ENCODE measurements at regions not wholly inside any gene's neighbourhood (a gene's known extent, or its start where the extent isn't known, plus 50 kb on each side); places are given as distances from the start of the nearest gene placed in this dataset.

DNA sequence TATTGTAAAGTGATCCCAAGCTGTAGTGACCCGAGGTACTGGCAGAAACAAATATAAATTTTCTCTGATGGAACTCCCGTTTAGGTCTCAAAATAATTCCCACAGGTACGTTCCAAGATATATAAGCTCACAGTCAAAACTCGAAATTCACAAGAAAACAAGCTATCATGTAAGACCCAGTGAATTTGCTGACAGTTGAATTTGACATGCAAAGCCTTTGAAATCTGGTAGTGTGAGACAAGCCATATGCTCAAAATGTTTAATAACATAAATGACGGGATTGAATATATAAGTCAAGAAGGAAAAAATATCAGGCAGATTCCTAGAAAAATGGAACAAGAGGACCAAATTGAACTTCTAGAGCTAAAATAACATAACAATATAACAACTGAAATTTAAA is 252.8 kb downstream of the TMA16 start:
- H3K9me3 ChIP-seq, result no peaks in the 10 kb centered on the region
- no peak for ATAC-seq (ENCODE audit: insufficient number of reproducible peaks, low FRiP score, low read depth)
- H3K36me3 ChIP-seq, result no peaks in the 10 kb centered on the region
- no peaks in the 10 kb centered on the region for H3K4me1 ChIP-seq (ENCODE audit: control insufficient read depth in 1 of 2, low read depth in 2 of 2)
- no peaks in the 10 kb centered on the region for H3K27me3 ChIP-seq (replicated peaks; ENCODE audit: insufficient read depth)
- TF ChIP-seq, protein P1, sequence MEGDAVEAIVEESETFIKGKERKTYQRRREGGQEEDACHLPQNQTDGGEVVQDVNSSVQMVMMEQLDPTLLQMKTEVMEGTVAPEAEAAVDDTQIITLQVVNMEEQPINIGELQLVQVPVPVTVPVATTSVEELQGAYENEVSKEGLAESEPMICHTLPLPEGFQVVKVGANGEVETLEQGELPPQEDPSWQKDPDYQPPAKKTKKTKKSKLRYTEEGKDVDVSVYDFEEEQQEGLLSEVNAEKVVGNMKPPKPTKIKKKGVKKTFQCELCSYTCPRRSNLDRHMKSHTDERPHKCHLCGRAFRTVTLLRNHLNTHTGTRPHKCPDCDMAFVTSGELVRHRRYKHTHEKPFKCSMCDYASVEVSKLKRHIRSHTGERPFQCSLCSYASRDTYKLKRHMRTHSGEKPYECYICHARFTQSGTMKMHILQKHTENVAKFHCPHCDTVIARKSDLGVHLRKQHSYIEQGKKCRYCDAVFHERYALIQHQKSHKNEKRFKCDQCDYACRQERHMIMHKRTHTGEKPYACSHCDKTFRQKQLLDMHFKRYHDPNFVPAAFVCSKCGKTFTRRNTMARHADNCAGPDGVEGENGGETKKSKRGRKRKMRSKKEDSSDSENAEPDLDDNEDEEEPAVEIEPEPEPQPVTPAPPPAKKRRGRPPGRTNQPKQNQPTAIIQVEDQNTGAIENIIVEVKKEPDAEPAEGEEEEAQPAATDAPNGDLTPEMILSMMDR (IDR thresholded peaks at IDR 0.05), result no peak
- no peak overlapping the region for H3K4me3 ChIP-seq
- no peak overlapping the region for H3K27ac ChIP-seq
- DNase-seq (ENCODE audit: low spot score), result no peak

DNA sequence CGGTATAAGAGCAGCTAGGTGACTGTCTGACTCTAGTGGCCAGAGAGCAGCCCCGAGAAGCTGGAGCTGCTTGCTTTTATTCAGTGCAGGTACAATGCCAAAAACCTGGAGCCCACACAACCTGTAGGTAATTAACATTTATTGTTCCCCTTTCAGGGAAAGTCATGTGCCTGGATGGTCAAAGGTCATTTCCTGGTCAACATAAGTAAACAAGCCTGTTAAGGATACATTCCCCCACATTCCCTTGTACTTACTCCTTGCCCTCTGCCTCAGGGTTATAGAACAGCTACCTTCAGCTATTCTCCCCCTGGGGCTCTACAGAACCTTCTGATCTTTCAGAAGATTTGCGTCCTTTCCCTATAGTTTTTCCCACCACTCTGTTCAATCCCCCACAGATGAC is 253.4 kb downstream of the TMA16 start:
- no peak for ATAC-seq (ENCODE audit: insufficient number of reproducible peaks, low FRiP score, low read depth)

DNA sequence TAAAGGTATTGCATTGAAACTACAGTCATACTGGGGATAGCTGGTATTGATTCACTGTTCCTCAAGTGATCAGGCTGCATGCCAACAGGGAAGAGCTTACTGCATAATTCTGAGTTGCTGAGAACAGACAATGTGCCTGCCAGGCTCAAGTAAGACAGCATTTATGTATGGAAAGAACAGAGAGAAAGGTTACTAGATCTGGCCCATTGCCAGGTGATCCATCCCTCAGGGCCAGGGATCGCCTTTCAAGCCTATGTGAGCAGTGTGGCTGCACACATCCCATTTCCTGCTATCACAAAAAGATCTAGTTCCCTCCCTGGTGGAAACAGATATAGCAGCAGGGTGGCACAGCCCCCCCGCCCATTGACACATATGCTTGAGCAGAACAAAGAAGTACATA is 254.0 kb downstream of the TMA16 start:
- H3K36me3 ChIP-seq, result no peaks in the 10 kb centered on the region
- no peaks in the 10 kb centered on the region for H3K9me3 ChIP-seq
- H3K4me3 ChIP-seq, result no peak overlapping the region
- no peaks in the 10 kb centered on the region for H3K4me1 ChIP-seq (ENCODE audit: control insufficient read depth in 1 of 2, low read depth in 2 of 2)
- H3K27ac ChIP-seq, result no peak overlapping the region
- ATAC-seq (ENCODE audit: insufficient number of reproducible peaks, low FRiP score, low read depth) (no peak), DNase-seq (ENCODE audit: low spot score) (no peak)
- TF ChIP-seq, protein P1 (IDR thresholded peaks at IDR 0.05), result no peak
- H3K27me3 ChIP-seq (replicated peaks; ENCODE audit: insufficient read depth), result no peaks in the 10 kb centered on the region

More for the DNA sequence above, 253.4 kb downstream of the TMA16 start:
- TF ChIP-seq, protein P1 (IDR thresholded peaks at IDR 0.05), result no peak
- no peaks in the 10 kb centered on the region for H3K36me3 ChIP-seq
- no peak for DNase-seq (ENCODE audit: low spot score)
- H3K4me1 ChIP-seq (ENCODE audit: control insufficient read depth in 1 of 2, low read depth in 2 of 2), result no peaks in the 10 kb centered on the region
- H3K9me3 ChIP-seq, result no peaks in the 10 kb centered on the region
- H3K4me3 ChIP-seq, result no peak overlapping the region
- H3K27ac ChIP-seq, result no peak overlapping the region
- no peaks in the 10 kb centered on the region for H3K27me3 ChIP-seq (replicated peaks; ENCODE audit: insufficient read depth)

DNA sequence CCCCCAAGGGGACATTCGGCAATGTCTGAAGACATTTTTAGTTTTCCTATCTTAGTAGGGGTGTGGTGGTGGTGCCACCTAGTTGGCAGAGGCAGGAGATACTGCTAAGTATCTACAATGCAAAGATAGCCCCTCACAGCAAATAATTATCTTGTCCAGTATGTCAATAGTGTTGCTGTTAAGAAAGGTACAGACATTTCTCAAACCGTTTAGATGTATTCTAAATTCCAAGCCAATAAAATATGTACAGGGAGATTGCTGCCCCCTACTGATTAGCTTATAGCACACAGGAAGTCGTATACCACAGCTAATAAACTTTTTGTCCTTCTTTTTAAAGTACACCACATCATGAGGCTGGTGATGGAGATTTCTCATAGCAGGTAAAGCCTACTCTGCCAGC is 260.5 kb downstream of the TMA16 start:
- ATAC-seq (ENCODE audit: insufficient number of reproducible peaks, low FRiP score, low read depth), result no peak
- no peaks in the 10 kb centered on the region for H3K4me1 ChIP-seq (ENCODE audit: control insufficient read depth in 1 of 2, low read depth in 2 of 2)

DNA sequence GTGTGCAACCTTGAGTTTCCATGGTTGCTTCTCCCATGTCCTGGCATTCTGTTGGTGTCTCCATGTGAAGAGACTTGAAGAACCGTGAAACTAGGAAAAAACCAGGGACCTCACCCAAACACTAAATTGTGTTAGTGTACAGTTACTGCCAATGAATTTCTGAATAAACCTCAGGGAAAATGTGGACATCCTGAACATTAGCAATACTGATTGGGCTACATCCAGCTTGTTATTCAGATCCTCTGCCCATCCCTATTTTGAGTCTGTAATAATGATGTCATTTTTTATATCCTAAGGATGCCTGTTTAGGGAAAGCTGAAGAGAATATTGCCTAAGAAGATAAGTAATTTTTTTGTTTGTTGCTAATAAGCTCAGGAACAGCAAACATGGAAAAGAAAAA is 262.7 kb downstream of the TMA16 start:
- TF ChIP-seq, protein P1 (IDR thresholded peaks at IDR 0.05), result no peak
- no peak overlapping the region for H3K27ac ChIP-seq
- no peaks in the 10 kb centered on the region for H3K27me3 ChIP-seq (replicated peaks; ENCODE audit: insufficient read depth)
- ATAC-seq (ENCODE audit: insufficient number of reproducible peaks, low FRiP score, low read depth), result no peak
- DNase-seq (ENCODE audit: low spot score), result no peak
- H3K9me3 ChIP-seq, result no peaks in the 10 kb centered on the region
- H3K4me1 ChIP-seq (ENCODE audit: control insufficient read depth in 1 of 2, low read depth in 2 of 2), result no peaks in the 10 kb centered on the region
- no peak overlapping the region for H3K4me3 ChIP-seq
- H3K36me3 ChIP-seq, result no peaks in the 10 kb centered on the region

More for the DNA sequence above, 260.5 kb downstream of the TMA16 start:
- no peak overlapping the region for H3K4me3 ChIP-seq
- TF ChIP-seq, protein P1 (IDR thresholded peaks at IDR 0.05), result no peak
- no peak for DNase-seq (ENCODE audit: low spot score)
- no peak overlapping the region for H3K27ac ChIP-seq
- H3K9me3 ChIP-seq, result no peaks in the 10 kb centered on the region
- H3K36me3 ChIP-seq, result no peaks in the 10 kb centered on the region
- no peaks in the 10 kb centered on the region for H3K27me3 ChIP-seq (replicated peaks; ENCODE audit: insufficient read depth)
